Right cardiac atrium (tissue), 5 donors: ENCODE measurements at regions not wholly inside any gene's neighbourhood (a gene's known extent, or its start where the extent isn't known, plus 50 kb on each side); places are given as distances from the start of the nearest gene placed in this dataset.

ENCODE experiments used
- ATAC-seq, 2 donors: fragments of 200-7000 bp; cut with Tn5 transposase; one replicate each; pipeline versions ENCODE4 v1.8.0 to v1.9.1; 2020; ENCODE audit warnings: moderate library complexity in 2 of 2, mild to moderate bottlenecking in 1 of 2
- DNase-seq, 3 donors: peaks; one replicate each; pipeline ENCODE4 v3.0.0-alpha.2; 2020
- H3K27ac ChIP-seq: one replicate; pipeline ENCODE4 v1.5.1; 2013; ENCODE audit warnings: mild to moderate bottlenecking, low read length, control low read depth, moderate library complexity
- H3K27me3 ChIP-seq: one replicate; pipeline ENCODE4 v1.6.1; 2013; ENCODE audit not compliant: control insufficient read depth, insufficient read depth
- H3K4me1 ChIP-seq: one replicate; pipeline ENCODE4 v1.6.1; 2013; ENCODE audit warnings: low read length; ENCODE audit not compliant: control insufficient read depth, insufficient read depth
- H3K4me3 ChIP-seq: one replicate; pipeline ENCODE4 v1.5.1; 2013; ENCODE audit warnings: low read length, control low read depth
- H3K9me3 ChIP-seq: one replicate; pipeline ENCODE4 v1.6.1; 2013; ENCODE audit warnings: low read length; ENCODE audit not compliant: control insufficient read depth
- WGBS: extraction: QIAGEN DNeasy Blood & Tissue Kit; methylation state at CpG from one replicate; pipeline ENCODE4 v1.1.7; 2013; 5-methylcytosine and 5-hydroxymethylcytosine counted together
- intact Hi-C, 4 donors: fragments of 100-400 bp; cut with DNase I; formaldehyde crosslinking; loops; one replicate each; pipeline versions ENCODE4 v1.11.0 to v1.14.0; 2022 to 2023
- donor health status: healthy with polysubstance abuse.
- donor health status: DM: no; HTN: yes; CAD: no.
- donor health status: DM: no; HTN: no; CAD: no.
- donor health status: DM: no; HTN: yes; CAD: no; lungs with severe emphysema.
- donor health status: DM: yes; HTN: yes; CAD: no.

DNA sequence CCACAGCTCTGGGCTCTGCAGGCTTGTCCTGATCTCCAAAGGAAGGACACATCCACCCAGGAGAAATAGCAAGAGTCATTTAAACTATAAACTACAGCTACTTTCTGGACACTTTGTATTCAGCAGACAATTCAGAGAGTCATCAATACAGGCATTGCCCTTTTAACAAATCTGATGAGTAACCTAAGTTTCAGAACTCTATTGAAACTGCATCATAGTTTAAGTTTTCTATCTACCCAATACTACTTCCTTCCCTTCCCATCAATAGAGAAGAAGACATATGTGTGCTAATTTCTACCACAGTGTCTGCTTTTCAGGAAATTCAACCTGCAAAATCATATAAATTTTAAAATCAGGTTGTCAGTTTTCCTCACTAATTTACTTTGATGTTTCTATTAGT is 736.5 kb downstream of the IGSF11 start:
- H3K4me3 ChIP-seq: no peak overlapping the region
- intact Hi-C loops: no loop called here
- no peak overlapping the region for H3K27ac ChIP-seq
- no peaks in the 10 kb centered on the region for H3K9me3 ChIP-seq
- ATAC-seq (no peak), DNase-seq (no peak)
- no peaks in the 10 kb centered on the region for H3K27me3 ChIP-seq
- H3K4me1 ChIP-seq: no peaks in the 10 kb centered on the region

DNA sequence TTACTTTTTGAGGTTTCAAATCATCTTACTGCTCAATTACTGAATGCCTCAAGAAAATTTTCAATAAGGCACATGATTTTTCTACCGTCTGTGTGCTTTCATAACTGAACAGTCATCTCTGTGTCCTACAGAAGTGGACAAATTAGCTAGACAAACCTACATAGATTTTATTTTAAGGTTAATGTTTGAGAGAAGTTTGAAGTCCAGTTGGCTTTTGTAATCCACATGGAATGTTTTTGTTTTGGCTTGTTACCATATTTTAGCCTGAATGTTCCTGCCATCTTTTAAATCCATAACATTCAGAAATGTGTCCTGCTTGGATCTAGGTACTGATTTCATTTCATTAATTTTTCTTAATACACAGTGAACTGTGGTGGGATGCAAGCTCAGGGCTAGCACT is 730.1 kb downstream of the IGSF11 start:
- WGBS: 37% methylated on average over 1 of the region's 1 CpG
- ATAC-seq: no peak
- H3K27ac ChIP-seq: no peak overlapping the region

DNA sequence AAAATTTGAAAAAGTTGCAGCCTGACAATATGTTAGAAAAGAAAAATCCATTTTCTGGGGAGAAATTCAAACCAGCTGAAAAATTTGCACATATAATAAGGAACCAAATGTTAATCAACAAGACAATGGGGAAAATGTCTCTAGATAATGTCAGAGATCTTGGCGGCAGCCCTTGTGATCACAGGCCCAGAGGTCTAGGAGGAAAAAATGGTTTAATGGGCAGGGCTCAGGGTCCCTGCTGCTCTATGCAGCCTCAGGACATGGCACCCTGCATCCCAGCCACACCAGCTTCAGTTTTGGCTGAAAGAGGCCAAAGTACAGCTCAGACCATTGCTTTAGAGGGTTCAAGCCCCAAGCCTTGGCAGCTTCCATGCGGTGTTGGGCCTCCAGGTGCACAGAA is 701.9 kb downstream of the IGSF11 start:
- intact Hi-C loops: no loop called here
- DNase-seq (no peak), ATAC-seq (no peak)
- no peaks in the 10 kb centered on the region for H3K27me3 ChIP-seq
- no peak overlapping the region for H3K4me3 ChIP-seq
- H3K4me1 ChIP-seq: no peaks in the 10 kb centered on the region
- H3K9me3 ChIP-seq: no peaks in the 10 kb centered on the region
- no peak overlapping the region for H3K27ac ChIP-seq
- WGBS: 92% methylated on average over 2 of the region's 2 CpGs

More for the DNA sequence above, 730.1 kb downstream of the IGSF11 start:
- DNase-seq: no peak
- Histone ChIP-seq H3K4me1 (no peaks in the 10 kb centered on the region), H3K27me3 (no peaks in the 10 kb centered on the region), H3K4me3 (no peak overlapping the region), H3K9me3 (no peaks in the 10 kb centered on the region)
- intact Hi-C loops: no loop called here

DNA sequence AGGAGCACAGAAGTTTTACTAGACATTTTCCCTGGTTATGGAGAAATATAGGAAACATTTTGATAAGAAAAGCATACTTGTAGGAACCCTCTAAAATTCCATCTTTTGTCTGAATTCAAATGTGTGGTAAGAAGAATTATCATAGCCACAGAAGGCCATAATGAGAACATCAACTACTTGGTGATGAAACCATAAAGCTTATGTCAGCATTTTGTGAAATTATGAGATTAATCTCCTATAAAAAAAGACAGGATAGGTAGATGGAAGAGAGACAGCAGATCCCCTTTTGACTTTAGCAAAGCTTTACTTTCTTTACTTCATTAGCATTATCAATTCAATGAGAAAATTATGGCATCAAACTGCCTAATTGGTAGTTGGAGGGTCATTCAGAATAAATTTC is 697.0 kb downstream of the IGSF11 start:
- no peak for DNase-seq
- no peak for ATAC-seq
- H3K4me3 ChIP-seq: no peak overlapping the region
- H3K27ac ChIP-seq: no peak overlapping the region
- no peaks in the 10 kb centered on the region for H3K9me3 ChIP-seq
- no peaks in the 10 kb centered on the region for H3K27me3 ChIP-seq
- intact Hi-C loops: no loop called here
- no peaks in the 10 kb centered on the region for H3K4me1 ChIP-seq

DNA sequence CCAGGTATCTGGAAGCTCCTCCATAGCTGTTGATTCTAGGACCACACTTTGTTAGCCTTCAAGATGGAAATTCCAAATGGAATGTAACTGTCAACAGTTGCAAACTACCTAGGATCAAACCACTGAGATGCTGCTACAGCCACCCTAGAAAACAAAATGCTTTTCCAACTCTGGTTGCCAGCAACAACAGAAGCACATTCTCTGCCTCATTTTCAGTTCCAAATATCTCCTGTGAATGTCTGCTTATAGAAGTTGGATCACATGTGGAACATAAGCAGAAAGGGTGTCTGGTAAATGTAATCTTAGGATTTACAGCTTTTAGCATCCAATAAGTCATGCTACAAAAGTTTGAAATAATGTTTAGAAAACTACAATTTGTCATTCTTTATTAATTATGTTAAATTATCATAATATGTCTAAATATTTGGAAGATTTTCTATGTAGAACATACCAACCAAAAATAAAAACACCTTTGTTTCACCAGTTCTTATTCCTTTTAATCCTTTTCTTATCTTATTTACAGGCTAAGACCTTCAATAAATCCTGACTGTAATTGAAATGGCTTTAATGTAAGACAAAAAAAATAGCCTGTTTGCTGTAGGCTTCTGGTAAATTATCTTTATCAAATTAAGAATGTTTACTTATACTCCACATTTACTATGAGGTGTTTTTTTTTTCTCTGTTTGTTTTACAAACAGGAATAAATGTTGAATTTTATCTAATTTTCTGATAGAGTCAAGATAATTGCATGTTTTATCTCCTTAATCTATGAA is 687.1 kb downstream of the IGSF11 start:
- intact Hi-C loops: no loop called here
- Histone ChIP-seq H3K4me3 (no peak overlapping the region), H3K4me1 (no peaks in the 10 kb centered on the region), H3K9me3 (no peaks in the 10 kb centered on the region), H3K27me3 (no peaks in the 10 kb centered on the region), H3K27ac (no peak overlapping the region)
- DNase-seq (no peak), ATAC-seq (no peak)

DNA sequence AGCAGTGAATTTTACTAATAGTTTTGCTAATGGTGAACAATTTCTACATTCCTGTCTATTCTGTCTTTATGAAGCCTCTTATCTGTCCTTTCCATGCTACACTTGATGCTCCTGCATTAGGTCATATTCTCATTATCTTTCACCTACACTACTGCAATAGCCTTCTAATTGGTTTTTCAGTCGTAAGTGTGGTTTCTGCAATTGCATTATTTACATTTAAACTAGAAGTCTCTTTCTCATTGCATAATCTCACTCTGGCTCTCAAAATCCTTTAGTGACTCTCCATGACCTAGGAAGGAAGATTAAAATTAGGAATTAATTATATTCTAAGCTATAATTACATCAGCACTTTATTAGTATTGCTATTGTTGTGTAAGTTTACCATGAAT is 686.5 kb downstream of the IGSF11 start:
- Histone ChIP-seq H3K4me3 (no peak overlapping the region), H3K27ac (no peak overlapping the region), H3K9me3 (no peaks in the 10 kb centered on the region), H3K27me3 (no peaks in the 10 kb centered on the region), H3K4me1 (no peaks in the 10 kb centered on the region)
- 63% methylated on average over 1 of the region's 1 CpG for WGBS
- ATAC-seq (no peak), DNase-seq (no peak)
- intact Hi-C loops: no loop called here

DNA sequence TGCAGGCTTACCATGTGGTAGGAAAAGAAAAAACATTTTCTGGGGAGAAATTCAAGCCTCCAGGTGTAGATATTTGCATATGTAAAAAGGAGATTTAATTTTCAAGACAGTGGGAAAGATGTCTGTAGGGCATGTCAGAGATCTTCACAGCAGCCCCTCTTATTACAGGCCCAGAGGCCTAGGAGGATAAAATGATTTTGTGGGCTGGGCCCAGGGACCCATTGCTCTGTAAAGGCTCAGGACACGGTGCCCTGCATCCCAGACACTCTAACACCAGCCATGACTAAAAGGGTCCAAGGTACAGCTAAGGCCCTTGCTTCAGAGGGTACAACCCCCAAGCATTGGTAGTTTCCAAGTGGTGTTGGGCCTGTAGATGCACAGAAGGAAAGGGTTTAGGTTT is 680.1 kb downstream of the IGSF11 start:
- DNase-seq (no peak), ATAC-seq (no peak)
- Histone ChIP-seq H3K4me3 (no peak overlapping the region), H3K27me3 (no peaks in the 10 kb centered on the region), H3K4me1 (no peaks in the 10 kb centered on the region), H3K9me3 (no peaks in the 10 kb centered on the region), H3K27ac (no peak overlapping the region)
- 75% methylated on average over 1 of the region's 1 CpG for WGBS
- intact Hi-C loops: no loop called here

DNA sequence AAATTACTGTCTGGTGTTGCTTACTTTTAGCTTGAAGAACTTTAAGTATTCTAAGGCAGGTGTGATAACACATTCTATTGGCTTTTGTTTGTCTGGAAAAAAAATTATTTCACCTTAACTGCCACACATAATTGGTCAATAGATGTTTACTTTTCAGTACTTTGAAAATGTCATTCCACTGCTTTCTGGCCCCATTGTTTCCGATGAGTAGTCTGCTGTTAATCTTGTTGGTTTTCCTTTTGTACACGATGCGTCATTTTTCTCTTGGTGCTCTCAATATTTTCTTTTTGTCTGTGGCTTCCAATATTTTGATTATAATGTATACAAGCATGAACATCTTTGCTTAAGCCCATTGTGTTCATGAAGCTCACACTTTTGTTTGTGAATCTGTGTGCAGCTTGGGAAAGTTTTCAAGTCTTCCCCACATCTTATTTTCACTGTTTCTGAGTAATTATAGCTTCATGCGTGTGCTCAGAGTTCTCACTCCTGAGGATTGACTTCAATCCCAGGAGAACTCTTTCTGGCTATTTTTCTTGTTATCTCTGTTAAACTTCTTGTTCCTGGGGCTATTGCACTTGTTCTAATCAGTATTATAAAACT is 664.7 kb downstream of the IGSF11 start:
- WGBS: 93% methylated on average over 4 of the region's 4 CpGs
- Histone ChIP-seq H3K4me1 (no peaks in the 10 kb centered on the region), H3K4me3 (no peak overlapping the region), H3K9me3 (no peaks in the 10 kb centered on the region), H3K27me3 (no peaks in the 10 kb centered on the region), H3K27ac (no peak overlapping the region)
- no peak for DNase-seq
- ATAC-seq: no peak
- intact Hi-C loops: no loop called here

DNA sequence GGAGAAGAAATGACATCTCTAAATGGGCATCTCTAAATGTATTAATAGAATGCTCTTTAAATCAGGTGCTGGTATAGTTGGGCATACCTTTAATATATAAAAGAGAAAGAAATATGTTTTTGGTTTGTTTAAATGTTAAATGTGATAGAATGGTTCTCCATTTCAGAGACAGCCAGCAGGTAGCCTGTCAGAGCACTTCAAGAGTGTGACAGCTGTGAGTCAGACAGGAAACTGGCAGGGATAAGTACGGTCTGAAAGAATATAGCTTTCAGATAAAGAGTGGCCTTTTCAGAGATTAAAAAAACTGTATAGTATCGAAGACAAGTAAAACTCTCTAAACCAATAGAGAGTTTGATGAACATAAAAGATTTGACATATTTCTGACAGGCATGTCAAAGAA is 654.1 kb downstream of the IGSF11 start:
- Histone ChIP-seq H3K4me1 (no peaks in the 10 kb centered on the region), H3K4me3 (no peak overlapping the region), H3K9me3 (no peaks in the 10 kb centered on the region), H3K27me3 (no peaks in the 10 kb centered on the region), H3K27ac (no peak overlapping the region)
- 11% methylated on average over 2 of the region's 2 CpGs for WGBS
- no peak for DNase-seq
- ATAC-seq: no peak
- intact Hi-C loops: no loop called here

DNA sequence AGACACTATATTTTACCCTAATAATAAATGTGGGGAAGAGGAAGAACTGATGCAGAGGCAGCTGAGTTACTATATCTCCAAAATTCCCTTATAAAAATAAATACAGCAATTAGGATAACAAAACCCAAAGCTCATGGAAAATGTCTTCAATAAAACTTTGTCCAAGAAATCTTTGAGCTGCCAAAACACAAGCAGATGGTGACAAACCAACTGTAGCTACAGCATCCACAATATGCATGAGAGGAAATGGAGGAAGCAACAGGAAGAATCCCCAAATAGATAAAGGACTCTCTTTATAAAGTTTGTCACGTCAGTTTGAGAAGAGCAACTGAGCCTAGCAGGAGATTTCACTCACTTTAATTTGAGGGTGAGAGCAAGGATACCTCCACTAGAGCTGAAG is 638.2 kb downstream of the IGSF11 start:
- DNase-seq (no peak), ATAC-seq (no peak)
- Histone ChIP-seq H3K9me3 (no peaks in the 10 kb centered on the region), H3K4me3 (no peak overlapping the region), H3K4me1 (no peaks in the 10 kb centered on the region), H3K27me3 (no peaks in the 10 kb centered on the region), H3K27ac (no peak overlapping the region)
- intact Hi-C loops: no loop called here
- 15% methylated on average over 1 of the region's 1 CpG for WGBS

DNA sequence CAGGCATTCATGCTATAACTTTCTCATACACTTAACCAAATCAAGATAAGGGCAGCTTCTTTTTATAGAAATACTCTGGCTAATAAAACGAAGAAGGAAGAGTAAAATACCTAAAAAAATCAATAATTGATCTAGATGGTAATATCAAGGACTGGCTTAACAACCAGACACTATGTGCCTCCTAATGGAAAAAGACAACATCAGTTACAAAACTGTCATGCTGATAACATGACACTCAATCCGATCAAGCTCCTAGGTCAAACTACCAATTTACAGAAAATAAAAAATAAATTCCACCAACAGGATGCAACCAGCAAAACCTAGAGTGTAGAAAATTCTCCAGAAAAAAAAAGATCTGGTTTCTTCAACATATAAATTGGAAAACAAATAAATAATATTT is 634.6 kb downstream of the IGSF11 start:
- no peaks in the 10 kb centered on the region for H3K27me3 ChIP-seq
- ATAC-seq: no peak
- no peaks in the 10 kb centered on the region for H3K4me1 ChIP-seq
- H3K4me3 ChIP-seq: no peak overlapping the region
- 55% methylated on average over 2 of the region's 2 CpGs for WGBS
- no peak overlapping the region for H3K27ac ChIP-seq
- no peaks in the 10 kb centered on the region for H3K9me3 ChIP-seq
- DNase-seq: no peak
- intact Hi-C loops: no loop called here

DNA sequence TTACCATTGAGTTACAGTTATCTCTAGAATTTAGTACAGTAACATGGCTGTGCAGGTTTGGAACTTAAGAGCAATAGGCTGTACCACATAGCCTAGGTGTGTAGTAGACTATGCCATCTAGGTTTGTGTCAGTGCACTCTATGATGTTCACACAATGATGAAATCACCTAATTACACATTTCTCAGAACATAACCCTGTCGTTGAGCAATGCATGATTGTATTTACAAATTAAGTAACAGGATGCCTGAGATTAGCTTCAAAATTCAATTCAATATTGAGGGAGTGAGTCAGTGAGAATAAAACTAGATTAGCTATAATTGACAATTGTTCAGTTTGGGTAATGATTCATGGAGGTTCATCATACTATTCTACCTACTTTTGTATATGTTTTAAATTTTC is 633.8 kb downstream of the IGSF11 start:
- Histone ChIP-seq H3K27me3 (no peaks in the 10 kb centered on the region), H3K4me3 (no peak overlapping the region), H3K4me1 (no peaks in the 10 kb centered on the region), H3K9me3 (no peaks in the 10 kb centered on the region), H3K27ac (no peak overlapping the region)
- DNase-seq (no peak), ATAC-seq (no peak)
- 42% methylated on average over 1 of the region's 1 CpG for WGBS
- intact Hi-C loops: no loop called here
